Activated CD4-positive, alpha-beta T cell treated with anti-CD3 and anti-CD28 coated beads for 48 hours (primary cell): ENCODE measurements at regions not wholly inside any gene's neighbourhood (a gene's known extent, or its start where the extent isn't known, plus 50 kb on each side); places are given as distances from the start of the nearest gene placed in this dataset.
"Not testable (repeated sequence)": the region's sequence is repeated elsewhere in the genome, so short reads cannot be mapped to it uniquely, and the experiment has no call there.

Experiments
- DNase-seq: peaks from one replicate; pipeline ENCODE4 v3.0.0-alpha.2; 2020

GRCh38 chr2:39867268-39867667 is 88.2 kb upstream of the THUMPD2 start:
- no peak for DNase-seq

GRCh38 chr2:39865751-39866150 is 86.7 kb upstream of the THUMPD2 start:
- no peak for DNase-seq

DNA sequence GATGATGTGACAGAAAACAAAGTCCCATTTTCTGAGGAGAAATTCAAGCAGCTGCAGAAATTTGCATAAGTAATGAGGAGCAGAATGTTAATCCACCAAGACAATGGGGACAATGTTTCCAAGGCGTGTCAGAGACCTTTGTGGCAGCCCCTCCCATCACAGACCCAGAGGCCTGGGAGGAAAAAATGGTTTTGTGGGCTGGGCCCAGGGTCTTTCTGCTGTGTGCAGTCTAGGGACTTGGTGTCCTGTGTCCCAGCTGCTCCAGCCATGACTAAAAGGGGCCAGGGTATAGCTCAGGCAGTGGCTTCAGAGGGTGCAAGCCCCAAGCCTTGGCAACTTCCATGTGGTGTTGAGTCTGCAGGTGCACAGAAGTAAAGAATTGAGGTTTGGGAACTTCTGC is 84.6 kb upstream of the THUMPD2 start:
- DNase-seq: not testable (repeated sequence)

- no peak for DNase-seq
These were observed 81.5 kb upstream of the THUMPD2 start for GRCh38 chr2:39860538-39860937.

GRCh38 chr2:39858677-39859076 is 79.6 kb upstream of the THUMPD2 start:
- no peak for DNase-seq

- no peak for DNase-seq
These were observed 76.8 kb upstream of the THUMPD2 start for GRCh38 chr2:39855856-39856255.

GRCh38 chr2:39854771-39855170 is 75.7 kb upstream of the THUMPD2 start:
- no peak for DNase-seq

DNA sequence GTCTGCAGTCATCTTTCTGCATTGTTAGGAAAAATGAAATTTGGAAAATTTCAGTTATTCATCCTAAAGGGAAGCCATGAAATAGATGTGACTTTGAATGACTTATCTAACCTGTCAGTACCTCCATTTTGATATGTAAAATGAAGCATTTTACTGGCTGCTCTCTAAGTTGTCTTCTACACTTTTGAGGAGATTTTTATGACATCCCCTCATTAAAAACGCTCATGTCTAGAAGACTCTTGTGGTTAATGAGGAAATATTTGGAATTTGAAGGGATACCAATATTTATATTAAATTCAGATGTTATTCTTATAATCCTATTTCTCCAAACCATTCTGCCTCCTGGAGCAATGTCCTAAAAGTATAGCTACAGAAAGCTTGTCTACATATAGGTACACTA is 73.8 kb upstream of the THUMPD2 start:
- DNase-seq: no peak

GRCh38 chr2:39851651-39852110 is 72.6 kb upstream of the THUMPD2 start:
- no peak for DNase-seq

GRCh38 chr2:39851251-39851650 is 72.2 kb upstream of the THUMPD2 start:
- DNase-seq: no peak

GRCh38 chr2:39849982-39850526 is 71.0 kb upstream of the THUMPD2 start:
- DNase-seq: no peak

GRCh38 chr2:39849064-39849463 is 70.0 kb upstream of the THUMPD2 start:
- no peak for DNase-seq

GRCh38 chr2:39845460-39846146 is 66.5 kb upstream of the THUMPD2 start:
- no peak for DNase-seq

- DNase-seq: no peak
These were observed 60.3 kb upstream of the THUMPD2 start for GRCh38 chr2:39839261-39839848.

DNA sequence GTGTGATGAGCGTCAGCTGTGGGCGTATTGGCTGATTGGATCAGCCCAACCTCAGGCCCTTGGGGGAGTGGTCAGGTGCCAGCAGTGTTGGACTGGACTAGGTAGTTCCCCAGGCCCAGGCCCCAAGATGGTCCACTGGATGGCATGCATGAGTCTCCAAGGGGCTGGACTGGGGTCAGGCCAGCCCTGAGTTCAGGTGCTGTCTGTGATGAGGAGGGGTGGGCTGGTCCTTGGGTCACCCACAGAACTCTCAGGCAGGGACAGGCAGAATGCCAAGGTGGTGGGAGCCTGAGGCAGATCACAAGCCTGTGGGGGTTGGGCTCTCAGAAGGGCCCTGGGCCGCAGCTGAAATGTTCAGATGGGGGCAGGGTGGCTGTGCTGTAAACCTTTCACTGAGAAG is 59.5 kb upstream of the THUMPD2 start:
- no peak for DNase-seq

DNA sequence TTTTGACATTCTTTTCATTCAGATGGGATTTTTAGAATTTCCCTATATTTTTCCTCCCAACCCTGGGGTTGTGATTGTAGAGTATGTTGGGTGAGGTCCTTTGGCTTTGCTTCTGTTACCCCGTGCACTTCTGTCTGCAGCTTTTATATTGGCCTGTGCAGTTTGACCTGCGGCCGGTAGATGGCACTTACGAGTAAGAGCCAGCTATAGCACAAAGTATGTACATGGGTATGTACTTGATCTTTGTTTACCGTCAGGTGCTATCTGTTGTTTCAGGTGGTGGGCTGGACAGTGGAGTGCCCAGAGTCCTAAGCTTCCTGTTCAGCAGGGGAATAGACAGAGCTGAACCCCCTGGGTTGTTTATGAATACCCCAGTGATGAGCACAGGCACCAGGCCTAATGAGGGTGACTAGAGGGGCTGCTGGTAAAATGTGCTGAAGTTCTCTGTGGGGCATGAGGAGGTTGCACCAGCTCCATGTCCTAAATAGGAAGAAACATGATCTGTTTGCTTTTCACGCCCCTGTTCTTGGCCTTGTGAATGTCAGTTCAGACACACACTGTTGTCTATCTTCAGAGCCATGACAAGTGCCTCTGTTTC is 58.9 kb upstream of the THUMPD2 start:
- DNase-seq: peak; percentile 20

- no peak for DNase-seq
These were observed 57.6 kb upstream of the THUMPD2 start for GRCh38 chr2:39836638-39837037.

DNA sequence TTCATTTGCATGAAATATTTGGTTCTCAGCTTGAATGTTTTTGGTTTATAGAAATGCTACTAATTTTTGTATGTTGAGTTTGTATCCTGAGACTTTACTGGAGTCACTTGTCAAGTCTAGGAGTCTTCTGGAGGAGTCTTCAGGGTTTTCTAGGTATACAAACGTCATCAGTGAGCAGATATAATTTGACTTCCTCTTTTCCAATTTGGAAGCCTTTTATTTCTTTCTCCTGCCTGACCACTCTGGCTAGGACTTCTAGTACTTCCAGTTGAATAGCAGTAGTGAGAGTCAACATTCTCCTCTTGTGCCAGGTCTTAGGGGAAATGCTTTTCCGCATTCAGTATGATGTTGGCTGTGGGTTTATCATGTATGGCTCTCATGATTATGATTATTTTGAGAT is 55.4 kb upstream of the THUMPD2 start:
- no peak for DNase-seq

GRCh38 chr2:39830610-39831009 is 51.6 kb upstream of the THUMPD2 start:
- DNase-seq: not testable (repeated sequence)
